OCI-LY3 (cell line): ENCODE measurements at regions not wholly inside any gene's neighbourhood (a gene's known extent, or its start where the extent isn't known, plus 50 kb on each side); places are given as distances from the start of the nearest gene placed in this dataset.

ENCODE experiments used
- CTCF ChIP-seq: fragments of 200-600, 300-600 bp; sonication (generic); IDR thresholded peaks from 2 replicates; pipeline ENCODE4 v1.5.1; 2014; ENCODE audit warnings: antibody characterized with exemption, low read length, low read depth
- EZH2phosphoT487 ChIP-seq: fragments of 200-600 bp; shearing (Covaris generic); IDR thresholded peaks from 2 replicates; pipeline ENCODE4 v1.6.1; 2018; ENCODE audit warnings: antibody characterized with exemption, mixed run types, low read depth

GRCh38 chrX:10800796-10801195 is 180.4 kb upstream of the MID1 start:
- TF ChIP-seq CTCF (no peak), EZH2phosphoT487 (no peak)
